Fibroblast of skin of left biceps (primary cell): ENCODE measurements at regions not wholly inside any gene's neighbourhood (a gene's known extent, or its start where the extent isn't known, plus 50 kb on each side); places are given as distances from the start of the nearest gene placed in this dataset.

Experiments used
- DNase-seq, 2 experiments: peaks; one replicate each; pipeline ENCODE4 v3.0.0-alpha.2; 2013; ENCODE audit warnings: low read depth in 2 of 2

DNA sequence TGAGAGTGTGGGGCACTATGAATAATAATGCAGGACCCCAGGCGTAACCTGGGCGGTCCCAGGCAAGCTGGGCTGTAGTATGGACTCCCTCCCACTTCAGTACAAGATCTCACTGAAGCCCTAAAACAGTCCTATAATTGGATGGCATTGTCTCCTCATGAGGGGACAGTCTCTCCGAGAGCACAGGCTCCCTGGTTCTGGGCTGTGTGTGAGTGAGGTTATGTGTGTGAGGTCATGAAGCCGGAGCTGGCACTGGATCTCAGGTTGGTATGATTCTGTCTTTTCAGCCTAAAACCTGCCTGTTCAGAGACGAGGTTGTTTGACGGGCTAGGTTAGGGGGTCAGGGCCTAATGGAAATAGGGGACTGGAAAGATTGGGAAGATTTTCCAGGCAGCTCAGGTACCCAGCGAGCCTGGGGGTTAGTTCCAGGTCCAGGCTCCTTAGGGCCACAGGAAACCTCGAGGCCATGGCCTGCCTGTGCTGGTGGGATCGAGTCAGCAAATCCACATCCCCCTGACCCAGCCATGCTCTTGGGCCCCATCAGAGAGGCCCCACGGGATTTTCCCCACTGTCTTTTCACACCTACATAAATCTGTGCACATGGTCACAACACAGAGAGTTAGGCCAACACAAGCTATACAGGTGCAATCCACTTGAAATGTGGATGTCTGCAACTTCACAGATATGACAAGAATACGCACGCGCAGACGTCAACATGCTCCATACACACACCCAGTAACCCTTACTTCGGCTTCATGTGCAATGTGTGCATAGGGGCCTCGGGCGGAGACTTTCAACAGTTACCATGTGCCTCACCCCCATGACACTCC lies 94.8 kb downstream of the INHBB start:
- DNase-seq = no peak

DNA sequence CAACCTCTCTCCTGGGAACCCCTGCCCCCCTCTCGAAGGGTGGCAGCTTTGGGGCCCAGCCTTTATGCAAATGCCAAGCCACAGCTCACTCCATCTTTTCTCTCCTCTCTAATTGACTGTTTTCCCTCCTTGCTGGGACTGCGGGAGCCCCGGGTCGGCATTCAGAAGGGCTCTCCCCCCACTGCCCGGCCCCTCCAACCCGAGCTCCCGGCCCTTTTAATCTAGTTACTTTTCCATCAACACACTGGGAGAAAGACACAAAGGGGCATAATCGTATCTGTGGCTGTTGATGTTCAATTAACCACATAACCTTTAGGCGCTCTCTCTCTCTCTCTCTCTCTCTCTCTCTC lies 95.4 kb downstream of the INHBB start:
- DNase-seq = no peak

DNA sequence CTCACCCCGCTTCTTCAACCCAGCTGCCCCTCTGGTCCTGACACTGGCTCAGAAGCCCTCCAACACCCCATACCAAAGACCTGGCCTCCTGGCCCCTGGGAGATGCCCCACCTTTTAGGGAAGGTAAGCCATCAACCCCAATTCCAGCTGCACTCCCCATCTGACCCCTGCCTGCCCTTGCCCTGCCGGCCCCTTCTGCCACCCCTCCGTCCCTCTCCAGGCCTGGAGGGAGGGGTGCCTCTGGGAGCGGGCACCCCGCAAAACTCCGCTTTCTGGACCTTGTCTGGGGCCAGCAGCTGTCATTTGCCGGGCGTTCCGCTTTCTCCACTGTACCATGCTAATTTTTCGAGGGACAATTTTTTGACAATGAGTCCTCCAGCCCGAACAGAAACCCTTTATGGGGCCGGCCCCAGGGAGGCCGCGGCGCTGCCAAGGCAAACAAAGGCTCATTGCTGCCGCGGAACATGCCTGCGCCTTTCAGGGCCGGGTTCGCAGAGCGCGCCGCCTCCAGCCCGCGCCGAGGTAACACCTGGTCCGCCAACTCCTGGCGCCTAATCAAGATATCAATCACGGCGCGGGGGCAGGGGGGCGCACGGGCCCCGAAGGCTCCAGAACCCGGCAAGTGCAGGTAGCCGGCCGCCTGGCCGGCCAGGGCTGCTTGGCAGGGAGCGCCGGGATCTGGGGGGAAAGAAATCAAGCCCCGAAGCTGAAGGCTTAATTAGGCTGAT lies 96.0 kb downstream of the INHBB start:
- no peak for DNase-seq

DNA sequence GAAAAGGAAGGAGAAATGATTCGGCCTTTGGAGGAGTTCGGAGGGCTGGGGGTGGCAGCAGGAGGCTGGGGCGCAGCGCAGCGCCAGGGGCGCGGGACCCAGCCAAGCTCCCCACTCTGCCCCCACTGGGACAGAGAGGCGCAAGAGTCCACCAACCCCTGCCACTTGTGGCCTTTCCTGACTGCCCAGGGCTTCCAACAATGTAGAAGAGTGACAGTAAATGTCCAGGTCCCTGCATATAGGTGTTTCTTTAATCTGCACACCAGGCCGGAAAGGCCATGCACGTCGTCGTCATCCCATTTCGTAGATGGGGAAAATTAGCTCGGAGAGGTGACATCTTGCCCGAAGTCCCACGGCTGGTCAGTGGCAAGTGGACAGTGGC lies 96.6 kb downstream of the INHBB start:
- no peak for DNase-seq

- DNase-seq = no peak
Measured at GRCh38 chr2:120442923-120443571, 97.1 kb downstream of the INHBB start.

DNA sequence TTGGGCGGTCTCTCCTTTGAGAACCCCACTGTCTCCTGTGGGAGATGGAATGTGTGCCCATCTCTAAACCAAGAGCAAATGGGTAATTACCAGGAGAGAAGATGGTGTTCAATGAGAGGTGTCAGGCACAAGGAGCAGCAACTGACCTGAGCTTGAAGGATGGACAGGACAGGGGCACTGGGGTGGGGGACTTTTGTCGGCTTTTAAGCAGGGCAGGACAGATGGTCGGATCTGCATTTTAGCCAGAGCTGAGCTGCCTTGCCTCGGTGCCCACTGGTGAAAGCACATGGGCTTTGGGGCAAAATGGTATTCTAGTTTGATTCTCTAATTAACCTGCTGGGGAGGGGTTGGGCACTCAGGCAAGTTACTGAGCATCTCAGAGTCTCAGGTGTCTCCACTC lies 98.0 kb downstream of the INHBB start:
- no peak for DNase-seq

DNA sequence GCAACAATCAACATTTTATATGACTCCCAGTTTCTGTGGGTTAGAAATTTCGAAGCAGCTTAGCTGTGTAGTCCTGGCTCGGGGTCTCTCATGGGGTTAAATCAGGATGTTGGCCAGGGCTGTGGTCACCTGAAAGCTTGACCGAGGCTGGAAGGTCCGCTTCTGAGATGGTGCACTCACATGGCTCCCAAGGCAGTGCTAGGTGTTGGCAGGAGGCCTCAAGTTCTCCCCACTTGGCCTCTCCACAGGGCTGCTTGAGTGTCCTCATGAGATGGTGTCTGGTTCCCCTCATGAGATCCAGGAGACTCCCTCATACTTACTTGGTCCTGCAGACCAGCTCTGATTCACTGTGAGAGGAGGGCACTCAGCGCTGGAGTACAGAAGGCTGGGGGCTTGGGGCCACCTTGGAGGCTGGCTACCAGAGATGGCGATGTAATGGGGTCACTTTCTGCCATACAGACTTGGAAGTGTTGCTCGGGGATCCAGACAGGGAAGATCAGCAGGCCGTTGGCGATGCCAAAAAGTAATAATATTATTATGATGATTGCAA lies 98.8 kb downstream of the INHBB start:
- DNase-seq = no peak

GRCh38 chr2:120445449-120446143 lies 99.7 kb downstream of the INHBB start:
- no peak for DNase-seq

GRCh38 chr2:120446236-120447126 lies 100.5 kb downstream of the INHBB start:
- no peak for DNase-seq

DNA sequence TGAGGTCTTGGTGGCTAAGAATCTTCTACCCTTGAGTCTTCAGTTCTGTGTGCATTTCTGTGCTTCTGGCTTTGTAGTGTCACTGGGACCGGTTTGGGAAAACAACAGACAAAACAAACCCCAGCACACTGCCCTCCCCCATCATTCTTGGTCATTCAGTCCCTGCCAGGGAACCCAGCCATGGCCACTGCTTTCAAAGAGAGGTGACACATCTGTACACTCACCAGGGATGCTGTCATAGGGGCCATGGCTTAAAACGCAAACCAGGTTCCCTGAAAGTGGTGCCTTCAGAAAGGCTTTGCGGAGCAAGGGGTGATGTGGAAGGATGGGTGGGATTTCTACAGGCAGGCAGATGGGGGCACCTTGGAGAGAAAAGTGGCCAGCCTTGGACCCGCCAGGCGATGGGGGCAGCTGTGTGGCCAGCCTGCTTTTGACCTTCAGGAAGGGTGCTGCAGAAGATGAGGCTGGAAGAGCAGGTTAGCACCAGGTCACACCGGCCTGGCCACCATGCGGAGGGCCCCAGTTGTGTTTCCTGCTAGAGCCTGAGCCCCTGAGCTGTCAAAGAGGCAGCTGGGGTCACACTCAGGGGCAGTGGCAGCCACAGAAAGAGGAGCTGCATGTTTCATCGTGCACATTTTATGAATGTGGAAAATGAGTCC lies 101.3 kb downstream of the INHBB start:
- DNase-seq = no peak

- no peak for DNase-seq
Measured at GRCh38 chr2:120448436-120448835, 102.5 kb downstream of the INHBB start.

DNA sequence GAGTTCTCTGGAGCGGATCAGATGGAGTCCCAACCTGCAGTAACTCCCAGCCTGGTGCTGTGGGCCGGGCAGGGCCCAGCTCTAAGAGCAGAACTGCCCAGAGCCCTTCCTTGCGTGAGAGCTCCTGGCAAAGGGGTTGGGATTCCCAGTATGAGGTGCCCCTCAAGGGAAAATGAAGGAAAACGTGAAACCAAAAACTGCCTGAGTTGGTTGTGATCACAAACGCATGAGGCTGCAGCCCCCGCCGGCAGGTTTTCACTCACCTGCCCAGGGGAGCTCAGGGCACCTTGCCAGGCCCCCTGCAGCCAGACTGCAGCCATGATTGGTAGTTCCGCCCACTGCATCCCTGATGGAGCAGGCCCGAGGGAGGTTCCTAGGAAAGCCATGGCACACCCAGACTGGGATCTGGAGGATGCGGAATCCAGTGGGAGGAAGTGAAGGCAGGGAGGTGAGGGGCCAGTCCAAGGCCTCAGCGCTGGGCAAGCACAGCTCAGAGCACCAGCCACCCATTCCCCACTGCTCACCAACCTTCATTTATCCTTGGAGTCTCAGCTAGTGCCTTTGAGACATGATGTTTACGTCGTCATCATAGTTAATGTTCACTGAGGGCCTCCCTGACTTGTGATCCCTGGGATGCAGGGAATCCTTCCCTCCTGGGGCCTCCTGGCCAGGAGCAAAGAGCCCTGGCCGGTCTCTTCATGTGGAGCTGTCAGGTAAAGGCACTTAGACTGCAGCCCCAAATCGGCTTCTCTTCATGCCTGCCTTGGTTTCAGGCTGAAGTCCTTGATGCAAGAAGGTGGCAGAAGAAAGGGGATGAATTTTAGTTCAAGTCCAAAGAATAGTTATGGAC lies 103.2 kb downstream of the INHBB start:
- no peak for DNase-seq

GRCh38 chr2:120450196-120450820 lies 104.4 kb downstream of the INHBB start:
- DNase-seq = no peak

GRCh38 chr2:120451334-120451733 lies 105.4 kb downstream of the INHBB start:
- DNase-seq = no peak

DNA sequence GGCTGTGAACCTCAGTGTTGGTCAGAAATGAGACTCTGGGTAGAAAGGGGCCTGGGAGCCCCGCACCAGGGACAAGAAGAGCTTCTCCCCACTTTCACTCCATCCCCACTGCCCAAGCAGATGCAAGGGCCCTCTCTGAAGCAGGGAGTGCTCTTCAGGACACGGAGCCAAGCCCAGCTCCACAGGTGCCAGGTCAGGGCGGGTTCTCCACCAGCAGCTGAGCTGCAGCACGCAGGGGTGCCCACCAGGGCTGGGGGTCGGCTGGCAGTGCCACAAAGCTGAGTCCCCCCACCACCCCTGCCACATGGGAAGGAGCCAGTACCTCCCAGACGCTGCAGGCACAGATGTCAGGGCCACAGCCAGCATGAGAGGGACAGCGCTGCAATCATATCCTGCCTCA lies 106.2 kb downstream of the INHBB start:
- DNase-seq = no peak

- DNase-seq = no peak
Measured at GRCh38 chr2:120452945-120453634, 107.2 kb downstream of the INHBB start.

DNA sequence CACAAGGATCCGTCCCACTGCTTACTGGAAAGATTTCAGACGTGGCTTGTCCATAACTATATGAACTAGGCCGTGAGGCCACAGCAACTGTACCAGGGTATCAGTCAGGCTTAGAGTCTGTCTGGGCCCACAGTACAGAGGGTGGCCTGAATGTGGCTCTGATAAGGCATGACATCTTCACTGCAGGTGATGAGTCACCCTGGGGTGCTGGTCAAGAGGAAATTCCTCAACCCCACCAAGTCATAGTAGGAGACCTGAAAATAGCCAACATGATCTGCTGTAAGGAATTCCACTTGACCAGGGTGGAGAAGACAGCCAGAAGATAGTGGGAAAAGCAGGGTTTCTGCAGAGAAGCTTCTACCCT lies 107.7 kb downstream of the INHBB start:
- no peak for DNase-seq

- peak in 1 of 2 experiments; percentile 18 for DNase-seq
Measured at GRCh38 chr2:120454654-120455385, 108.9 kb downstream of the INHBB start.
